ENCODE measurements at regions not wholly inside any gene's neighbourhood (a gene's known extent, or its start where the extent isn't known, plus 50 kb on each side); places are given as distances from the start of the nearest gene placed in this dataset.

- no peak for DNase-seq
These were observed 128.2 kb downstream of the CPEB2 start for GRCh38 chr4:15130441-15130840.

GRCh38 chr4:15131551-15131950 lies 129.3 kb downstream of the CPEB2 start:
- DNase-seq = no peak

- no peak for DNase-seq
These were observed 130.5 kb downstream of the CPEB2 start for GRCh38 chr4:15132739-15133138.

- DNase-seq = no peak
These were observed 137.3 kb downstream of the CPEB2 start for GRCh38 chr4:15139599-15139998.

- no peak for DNase-seq
These were observed 139.9 kb downstream of the CPEB2 start for GRCh38 chr4:15142201-15142600.

- DNase-seq = no peak
These were observed 141.3 kb downstream of the CPEB2 start for GRCh38 chr4:15143551-15143950.

- no peak for DNase-seq
These were observed 142.1 kb downstream of the CPEB2 start for GRCh38 chr4:15144249-15144966.

DNA sequence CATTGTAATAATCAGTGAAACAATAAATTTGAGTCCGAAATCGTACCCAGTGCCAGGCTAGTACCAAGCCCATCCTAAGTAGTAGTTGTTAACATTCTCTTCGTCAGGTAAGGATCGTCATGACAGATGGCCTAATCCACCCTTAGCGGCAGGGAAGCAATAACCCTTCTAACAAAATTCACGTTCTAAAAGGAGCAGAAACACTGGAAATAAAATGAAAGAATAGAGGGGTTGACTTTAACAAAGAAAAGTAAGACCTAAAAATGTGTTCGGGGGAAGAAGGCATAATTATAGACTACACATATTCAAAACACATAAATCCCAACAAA lies 142.7 kb downstream of the CPEB2 start:
- no peak for DNase-seq

- no peak for DNase-seq
These were observed 143.4 kb downstream of the CPEB2 start for GRCh38 chr4:15145709-15146108.

- DNase-seq = no peak
These were observed 145.4 kb downstream of the CPEB2 start for GRCh38 chr4:15147714-15148113.

GRCh38 chr4:15148199-15148598 lies 145.9 kb downstream of the CPEB2 start:
- no peak for DNase-seq

DNA sequence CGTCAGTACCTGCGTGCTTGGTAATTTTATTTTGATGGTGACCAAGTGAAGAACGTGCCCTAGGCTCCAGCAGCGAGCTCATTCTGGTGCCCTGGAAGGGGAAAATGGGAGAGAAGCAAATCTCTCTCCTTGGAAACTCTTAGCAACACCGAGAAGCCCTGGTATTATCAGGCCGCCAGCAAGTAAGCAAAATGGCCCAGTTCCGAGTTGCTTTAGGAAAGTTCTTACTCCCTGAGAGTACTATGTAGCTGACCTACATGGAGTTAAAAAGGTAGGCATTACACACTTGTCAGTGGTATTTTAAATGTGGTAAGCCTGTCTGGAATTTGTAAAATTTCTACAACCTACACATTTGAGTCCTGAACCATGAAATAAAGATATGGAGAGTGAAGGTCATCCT lies 146.4 kb downstream of the CPEB2 start:
- no peak for DNase-seq

- no peak for DNase-seq
These were observed 147.1 kb downstream of the CPEB2 start for GRCh38 chr4:15149234-15149838.

GRCh38 chr4:15149839-15150592 lies 147.7 kb downstream of the CPEB2 start:
- peak; percentile 49 for DNase-seq

DNA sequence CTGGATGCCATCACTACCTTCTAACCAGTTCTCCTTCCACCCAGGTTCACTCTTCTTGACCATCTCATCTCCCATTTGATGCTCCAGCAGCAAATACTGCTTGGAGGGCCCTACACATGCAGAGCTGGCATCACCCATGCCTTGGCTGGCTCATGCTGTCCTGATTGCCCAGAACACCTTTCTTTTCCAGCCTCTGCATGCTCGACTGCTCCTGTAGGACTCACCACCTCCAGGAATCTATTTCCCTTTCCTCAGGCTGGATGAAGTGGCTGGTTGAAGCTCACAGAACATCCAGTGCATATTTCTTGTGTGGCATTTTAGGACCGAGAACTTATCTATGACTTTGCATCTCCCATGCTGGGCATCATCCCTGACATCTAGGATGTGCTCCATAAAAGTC lies 148.3 kb downstream of the CPEB2 start:
- no peak for DNase-seq

- DNase-seq = no peak
These were observed 148.8 kb downstream of the CPEB2 start for GRCh38 chr4:15151033-15151432.

- no peak for DNase-seq
These were observed 151.4 kb downstream of the CPEB2 start for GRCh38 chr4:15153662-15154061.

GRCh38 chr4:15158406-15159091 lies 156.3 kb downstream of the CPEB2 start:
- no peak for DNase-seq

DNA sequence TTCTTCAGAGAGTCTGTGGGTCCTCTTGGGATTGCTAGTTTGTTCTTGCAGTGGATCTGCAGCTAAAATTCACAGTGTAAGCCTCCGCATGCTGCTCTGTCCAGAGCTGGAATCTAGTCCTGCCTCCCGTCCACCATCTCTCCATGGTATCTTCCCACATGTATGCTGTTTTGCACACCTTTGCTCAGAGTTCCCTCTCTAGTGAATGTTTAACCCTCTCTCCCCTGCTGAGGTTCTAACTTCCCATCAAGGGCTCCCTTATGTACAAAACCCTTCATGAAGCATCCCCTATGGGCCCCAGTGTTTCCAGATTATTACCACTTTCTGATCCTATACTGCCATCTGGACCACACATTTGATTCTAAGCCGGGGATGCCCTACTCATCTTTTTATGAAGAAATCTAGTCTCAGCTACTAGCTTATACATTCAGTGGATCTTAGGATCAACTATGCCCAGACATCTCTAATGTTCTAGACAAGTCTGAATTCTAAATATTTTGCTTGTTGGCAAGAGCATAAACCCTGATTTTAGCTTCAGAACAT lies 157.3 kb downstream of the CPEB2 start:
- DNase-seq = no peak

GRCh38 chr4:15161439-15161838 lies 159.2 kb downstream of the CPEB2 start:
- DNase-seq = no peak

DNA sequence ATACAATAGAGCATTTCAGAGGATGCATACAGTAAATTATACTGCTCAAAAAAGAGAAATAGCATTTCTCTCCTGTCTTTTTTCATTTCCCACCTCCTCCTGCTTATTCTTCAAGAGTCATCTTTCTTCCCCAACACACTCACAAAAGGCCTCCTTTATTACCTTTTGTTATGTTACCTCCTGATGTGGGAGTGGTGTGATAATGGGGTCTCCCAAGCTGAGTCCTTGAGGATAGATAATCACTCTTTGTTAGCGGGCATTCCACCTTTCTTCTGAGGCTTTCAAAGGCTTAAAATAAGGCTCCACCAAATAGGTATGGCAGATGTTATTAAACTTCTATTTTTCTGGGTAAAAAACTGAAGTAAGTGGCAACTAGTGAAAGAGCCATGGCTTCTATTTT lies 159.8 kb downstream of the CPEB2 start:
- no peak for DNase-seq

DNA sequence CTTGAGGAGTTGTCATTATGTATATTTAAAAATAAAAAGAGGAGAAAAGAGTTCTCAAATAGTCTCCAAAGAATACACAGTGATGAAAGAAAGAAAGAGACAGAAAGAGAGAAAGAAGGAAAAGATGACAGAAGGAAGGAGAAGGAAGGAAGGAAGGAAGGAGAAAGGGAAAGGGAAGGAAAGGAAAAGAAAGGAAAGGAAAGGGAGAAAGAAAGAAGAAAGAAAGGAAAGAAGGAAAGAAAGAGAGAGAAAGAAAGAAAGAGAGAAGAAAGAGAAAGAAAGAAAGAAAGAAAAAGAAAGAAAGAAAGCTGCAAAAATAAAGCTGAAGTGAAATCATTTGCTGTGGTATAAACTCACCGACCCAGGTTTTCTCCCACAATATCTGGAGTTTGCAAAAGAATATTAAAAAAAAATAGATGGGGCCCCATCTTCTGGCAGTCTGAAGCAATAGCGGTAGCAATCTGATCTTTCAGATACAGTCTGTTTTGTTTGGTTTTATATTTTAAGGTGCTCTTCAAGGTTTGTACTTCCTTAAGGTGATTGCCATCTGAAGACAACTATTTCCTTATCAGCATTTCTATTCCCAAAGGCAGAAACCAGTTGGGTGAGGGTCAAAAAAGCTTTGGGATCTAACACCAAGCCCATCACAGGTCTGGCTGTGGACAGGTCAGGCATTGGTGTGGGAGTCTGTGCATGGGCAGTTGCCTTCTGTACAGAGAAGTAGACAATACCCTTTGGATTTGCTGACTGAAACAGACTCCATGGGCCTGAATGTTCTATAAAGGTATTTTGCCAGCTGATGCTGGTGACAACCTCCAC lies 160.4 kb downstream of the CPEB2 start:
- DNase-seq = no peak

DNA sequence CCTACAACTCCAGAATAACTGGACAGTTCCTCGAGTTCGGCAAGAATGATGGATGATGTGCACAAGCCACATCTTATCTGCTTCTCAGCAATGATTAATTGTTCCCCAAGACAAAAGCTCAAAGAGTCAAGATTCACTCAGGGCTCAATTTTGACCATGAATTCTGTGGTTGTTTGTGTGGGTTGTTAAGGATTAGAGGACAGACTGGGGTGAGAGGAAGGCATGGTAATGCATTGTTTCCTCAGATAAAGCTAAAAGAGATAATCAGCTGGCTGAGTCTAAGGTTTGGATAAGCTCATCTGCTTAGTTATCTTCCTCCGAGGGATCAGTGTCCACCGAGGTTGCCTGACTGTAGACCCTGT lies 161.0 kb downstream of the CPEB2 start:
- DNase-seq = no peak

Data from SHP77 treated with DMSO at 0.1 percent for 48 hours (cell line).